Peyer's patch (tissue), 4 donors: ENCODE measurements at regions not wholly inside any gene's neighbourhood (a gene's known extent, or its start where the extent isn't known, plus 50 kb on each side); places are given as distances from the start of the nearest gene placed in this dataset.
"Not testable (repeated sequence)": the region's sequence is repeated elsewhere in the genome, so short reads cannot be mapped to it uniquely, and the experiment has no call there.

ENCODE experiments used
- POLR2A ChIP-seq, 2 donors: fragments of 450-650 bp; IDR thresholded peaks; one replicate each; pipeline ENCODE4 v1.5.1; 2017; ENCODE audit warnings: antibody characterized with exemption in 2 of 2, mild to moderate bottlenecking in 2 of 2, moderate library complexity in 2 of 2
- TF ChIP-seq, protein P1 (sequence below), 6 experiments: fragments of 450-650 bp in 4 of 6; fragments of 200-600 bp in 2 of 6; sonication (generic) in 1 of 6; IDR thresholded peaks; one replicate each; pipeline ENCODE4 v1.5.1; 2017 to 2019; ENCODE audit warnings: antibody characterized with exemption in 6 of 6, mild to moderate bottlenecking in 3 of 6, moderate library complexity in 1 of 6

GRCh38 chr3:195654138-195654537 is 66.6 kb upstream of the MUC20 start:
- TF ChIP-seq, protein P1, sequence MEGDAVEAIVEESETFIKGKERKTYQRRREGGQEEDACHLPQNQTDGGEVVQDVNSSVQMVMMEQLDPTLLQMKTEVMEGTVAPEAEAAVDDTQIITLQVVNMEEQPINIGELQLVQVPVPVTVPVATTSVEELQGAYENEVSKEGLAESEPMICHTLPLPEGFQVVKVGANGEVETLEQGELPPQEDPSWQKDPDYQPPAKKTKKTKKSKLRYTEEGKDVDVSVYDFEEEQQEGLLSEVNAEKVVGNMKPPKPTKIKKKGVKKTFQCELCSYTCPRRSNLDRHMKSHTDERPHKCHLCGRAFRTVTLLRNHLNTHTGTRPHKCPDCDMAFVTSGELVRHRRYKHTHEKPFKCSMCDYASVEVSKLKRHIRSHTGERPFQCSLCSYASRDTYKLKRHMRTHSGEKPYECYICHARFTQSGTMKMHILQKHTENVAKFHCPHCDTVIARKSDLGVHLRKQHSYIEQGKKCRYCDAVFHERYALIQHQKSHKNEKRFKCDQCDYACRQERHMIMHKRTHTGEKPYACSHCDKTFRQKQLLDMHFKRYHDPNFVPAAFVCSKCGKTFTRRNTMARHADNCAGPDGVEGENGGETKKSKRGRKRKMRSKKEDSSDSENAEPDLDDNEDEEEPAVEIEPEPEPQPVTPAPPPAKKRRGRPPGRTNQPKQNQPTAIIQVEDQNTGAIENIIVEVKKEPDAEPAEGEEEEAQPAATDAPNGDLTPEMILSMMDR (IDR thresholded peaks at IDR 0.05), result not testable (repeated sequence)
- not testable (repeated sequence) for TF ChIP-seq POLR2A (IDR thresholded peaks at IDR 0.05)
